ENCODE measurements at regions not wholly inside any gene's neighbourhood (a gene's known extent, or its start where the extent isn't known, plus 50 kb on each side); places are given as distances from the start of the nearest gene placed in this dataset.

GRCh38 chr16:85438981-85439685 lies 174.0 kb upstream of the GSE1 start:
- intact Hi-C loops (cut with DNase I): no loop called here
- Histone ChIP-seq H3K4me3 (no peak overlapping the region), H3K27me3 (no peaks in the 10 kb centered on the region), H3K27ac (no peak overlapping the region), H3K36me3 (no peaks in the 10 kb centered on the region), H3K9me3 (no peaks in the 10 kb centered on the region), H3K4me1 (peaks cover 0 to 18% (median 10%) of the 10 kb centered on the region in 12 donors)
- ATAC-seq (no peak), DNase-seq (no peak)
- no peak for TF ChIP-seq CTCF (IDR thresholded peaks at IDR 0.05)
- no peak for TF ChIP-seq POLR2A (IDR thresholded peaks at IDR 0.05)
- 90 to 94% (median 91%) methylated on average over 9 to 14 of the region's 14 CpGs for whole genome bisulfite sequencing, 4 donors

GRCh38 chr16:85440744-85441143 lies 172.4 kb upstream of the GSE1 start:
- H3K9me3 ChIP-seq: no peaks in the 10 kb centered on the region
- H3K27ac ChIP-seq: no peak overlapping the region
- ATAC-seq (no peak), DNase-seq (no peak)
- no peak for TF ChIP-seq POLR2A (IDR thresholded peaks at IDR 0.05)
- TF ChIP-seq CTCF (IDR thresholded peaks at IDR 0.05): no peak
- WGBS, 4 donors: 95 to 99% (median 96%) methylated on average over 9 to 16 of the region's 16 CpGs
- H3K36me3 ChIP-seq: no peaks in the 10 kb centered on the region
- intact Hi-C loops (cut with DNase I): no loop called here
- H3K4me1 ChIP-seq: peaks cover 0 to 18% (median 10%) of the 10 kb centered on the region in 12 donors
- H3K27me3 ChIP-seq: no peaks in the 10 kb centered on the region
- H3K4me3 ChIP-seq: no peak overlapping the region

- ATAC-seq: no peak
- DNase-seq: no peak
- WGBS, 4 donors: 90 to 95% (median 93%) methylated on average over 14 to 15 of the region's 15 CpGs
These were observed 171.8 kb upstream of the GSE1 start for GRCh38 chr16:85441189-85441889.

More at GRCh38 chr16:85441189-85441889, 171.8 kb upstream of the GSE1 start:
- no peaks in the 10 kb centered on the region for H3K9me3 ChIP-seq
- TF ChIP-seq CTCF (IDR thresholded peaks at IDR 0.05): peak in 1 of 12 donors; percentile 7
- no peak for TF ChIP-seq POLR2A (IDR thresholded peaks at IDR 0.05)
- H3K27me3 ChIP-seq: no peaks in the 10 kb centered on the region
- peaks cover 0 to 15% (median 10%) of the 10 kb centered on the region in 12 donors for H3K4me1 ChIP-seq
- no peak overlapping the region for H3K27ac ChIP-seq
- H3K36me3 ChIP-seq: no peaks in the 10 kb centered on the region
- intact Hi-C loops (cut with DNase I): no loop called here
- no peak overlapping the region for H3K4me3 ChIP-seq

All from heart left ventricle (tissue), 16 donors.